HUES64 (cell line): ENCODE measurements at regions not wholly inside any gene's neighbourhood (a gene's known extent, or its start where the extent isn't known, plus 50 kb on each side); places are given as distances from the start of the nearest gene placed in this dataset.

Experiments
- H3K27ac ChIP-seq: 2 replicates; pipeline ENCODE4 v1.7.0; 2013; ENCODE audit warnings: low read depth, low read length, inconsistent platforms
- H3K27me3 ChIP-seq: 2 replicates; pipeline ENCODE4 v1.6.1; 2013; ENCODE audit warnings: mild to moderate bottlenecking, low read length; ENCODE audit not compliant: insufficient read depth
- H3K36me3 ChIP-seq: 2 replicates; pipeline ENCODE4 v1.6.1; 2013; ENCODE audit warnings: mild to moderate bottlenecking, low read length; ENCODE audit not compliant: insufficient read depth
- H3K4me1 ChIP-seq: 2 replicates; pipeline ENCODE4 v1.6.1; 2013; ENCODE audit warnings: mild to moderate bottlenecking, low read length, moderate library complexity; ENCODE audit not compliant: insufficient read depth
- H3K4me3 ChIP-seq: 2 replicates; pipeline ENCODE4 v1.5.1; 2013; ENCODE audit warnings: mild to moderate bottlenecking, low read length, moderate library complexity
- H3K9ac ChIP-seq: 2 replicates; pipeline ENCODE4 v1.6.1; 2013; ENCODE audit warnings: mild to moderate bottlenecking, low read depth, low read length
- H3K9me3 ChIP-seq: 2 replicates; pipeline ENCODE4 v1.6.1; 2013; ENCODE audit warnings: low read depth, low read length; ENCODE audit not compliant: insufficient read depth
- WGBS: fragments of 150-250, 120-280 bp; methylation state at CpG from one replicate; pipeline ENCODE4 v1.1.7; 2013; ENCODE audit warnings: missing lambda C conversion rate; 5-methylcytosine and 5-hydroxymethylcytosine counted together

- no peaks in the 10 kb centered on the region for H3K36me3 ChIP-seq
- no peak overlapping the region for H3K9ac ChIP-seq
- H3K4me1 ChIP-seq, result no peaks in the 10 kb centered on the region
- no peaks in the 10 kb centered on the region; the same call in 1 of the 2 replicates for H3K27me3 ChIP-seq
- WGBS, result 82% methylated on average over 2 of the region's 5 CpGs
- no peak overlapping the region for H3K27ac ChIP-seq
- H3K4me3 ChIP-seq, result no peak overlapping the region
- H3K9me3 ChIP-seq, result peaks cover 10% of the 10 kb centered on the region; the same call in 1 of the 2 replicates
Observed at GRCh38 chr9:126217250-126217653, 109.4 kb upstream of the MVB12B start.

- H3K27ac ChIP-seq, result no peak overlapping the region
- no peak overlapping the region for H3K4me3 ChIP-seq
- WGBS, result 91% methylated on average over 7 of the region's 7 CpGs
- H3K4me1 ChIP-seq, result no peaks in the 10 kb centered on the region
- no peak overlapping the region for H3K9ac ChIP-seq
- H3K36me3 ChIP-seq, result no peaks in the 10 kb centered on the region
- H3K27me3 ChIP-seq, result no peaks in the 10 kb centered on the region; the same call in 1 of the 2 replicates
- H3K9me3 ChIP-seq, result peaks cover 10% of the 10 kb centered on the region; the same call in 1 of the 2 replicates
Observed at GRCh38 chr9:126217797-126218196, 108.8 kb upstream of the MVB12B start.

GRCh38 chr9:126218359-126219125, 108.1 kb upstream of the MVB12B start:
- H3K9ac ChIP-seq, result no peak overlapping the region
- H3K4me1 ChIP-seq, result no peaks in the 10 kb centered on the region

GRCh38 chr9:126219166-126219565, 107.5 kb upstream of the MVB12B start:
- Histone ChIP-seq H3K4me1 (no peaks in the 10 kb centered on the region), H3K27me3 (peaks cover 8% of the 10 kb centered on the region; the same call in 1 of the 2 replicates), H3K9ac (no peak overlapping the region), H3K9me3 (peaks cover 10% of the 10 kb centered on the region; the same call in 1 of the 2 replicates), H3K36me3 (no peaks in the 10 kb centered on the region), H3K27ac (no peak overlapping the region), H3K4me3 (no peak overlapping the region)
- 94% methylated on average over 2 of the region's 2 CpGs for WGBS

More at GRCh38 chr9:126218359-126219125, 108.1 kb upstream of the MVB12B start:
- H3K4me3 ChIP-seq, result no peak overlapping the region
- WGBS, result 90% methylated on average over 10 of the region's 10 CpGs
- no peak overlapping the region for H3K27ac ChIP-seq
- no peaks in the 10 kb centered on the region for H3K36me3 ChIP-seq
- peaks cover 7% of the 10 kb centered on the region; the same call in 1 of the 2 replicates for H3K27me3 ChIP-seq
- H3K9me3 ChIP-seq, result peaks cover 10% of the 10 kb centered on the region; the same call in 1 of the 2 replicates

GRCh38 chr9:126219648-126220063, 107.0 kb upstream of the MVB12B start:
- peaks cover 8% of the 10 kb centered on the region; the same call in 1 of the 2 replicates for H3K27me3 ChIP-seq
- WGBS, result 83% methylated on average over 11 of the region's 11 CpGs
- no peak overlapping the region for H3K27ac ChIP-seq
- no peaks in the 10 kb centered on the region for H3K4me1 ChIP-seq
- H3K9me3 ChIP-seq, result peaks cover 10% of the 10 kb centered on the region; the same call in 1 of the 2 replicates
- no peaks in the 10 kb centered on the region for H3K36me3 ChIP-seq
- no peak overlapping the region for H3K9ac ChIP-seq
- H3K4me3 ChIP-seq, result no peak overlapping the region

GRCh38 chr9:126221480-126221879, 105.1 kb upstream of the MVB12B start:
- H3K4me3 ChIP-seq, result no peak overlapping the region
- peaks cover 8% of the 10 kb centered on the region; the same call in 1 of the 2 replicates for H3K27me3 ChIP-seq
- no peaks in the 10 kb centered on the region for H3K4me1 ChIP-seq
- no peak overlapping the region for H3K9ac ChIP-seq
- 87% methylated on average over 2 of the region's 2 CpGs for WGBS
- H3K36me3 ChIP-seq, result no peaks in the 10 kb centered on the region
- no peak overlapping the region for H3K27ac ChIP-seq
- peaks cover 10% of the 10 kb centered on the region; the same call in 1 of the 2 replicates for H3K9me3 ChIP-seq

- Histone ChIP-seq H3K27ac (no peak overlapping the region), H3K9me3 (peaks cover 10% of the 10 kb centered on the region; the same call in 1 of the 2 replicates), H3K4me1 (no peaks in the 10 kb centered on the region), H3K9ac (no peak overlapping the region), H3K4me3 (peak overlapping the region; percentile 46), H3K27me3 (peaks cover 8% of the 10 kb centered on the region; the same call in 1 of the 2 replicates), H3K36me3 (no peaks in the 10 kb centered on the region)
- 74% methylated on average over 26 of the region's 26 CpGs for WGBS
Observed at GRCh38 chr9:126222363-126222834, 104.2 kb upstream of the MVB12B start.

- no peak overlapping the region for H3K9ac ChIP-seq
- peaks cover 10% of the 10 kb centered on the region; the same call in 1 of the 2 replicates for H3K9me3 ChIP-seq
- WGBS, result 85% methylated on average over 29 of the region's 29 CpGs
- H3K4me1 ChIP-seq, result no peaks in the 10 kb centered on the region
- peak overlapping the region; percentile 46 for H3K4me3 ChIP-seq
- no peak overlapping the region for H3K27ac ChIP-seq
- no peaks in the 10 kb centered on the region for H3K36me3 ChIP-seq
- H3K27me3 ChIP-seq, result peaks cover 8% of the 10 kb centered on the region; the same call in 1 of the 2 replicates
Observed at GRCh38 chr9:126222835-126223431, 103.7 kb upstream of the MVB12B start.

GRCh38 chr9:126223798-126224531, 102.7 kb upstream of the MVB12B start:
- WGBS, result 91% methylated on average over 6 of the region's 6 CpGs
- Histone ChIP-seq H3K27me3 (peaks cover 8% of the 10 kb centered on the region; the same call in 1 of the 2 replicates), H3K36me3 (no peaks in the 10 kb centered on the region), H3K27ac (no peak overlapping the region), H3K4me3 (no peak overlapping the region), H3K9ac (no peak overlapping the region), H3K9me3 (peaks cover 10% of the 10 kb centered on the region; the same call in 1 of the 2 replicates), H3K4me1 (no peaks in the 10 kb centered on the region)

- Histone ChIP-seq H3K27me3 (peaks cover 8% of the 10 kb centered on the region; the same call in 1 of the 2 replicates), H3K4me3 (no peak overlapping the region), H3K9ac (no peak overlapping the region), H3K4me1 (no peaks in the 10 kb centered on the region), H3K27ac (no peak overlapping the region), H3K36me3 (no peaks in the 10 kb centered on the region), H3K9me3 (peaks cover 9% of the 10 kb centered on the region; the same call in 1 of the 2 replicates)
- WGBS, result 89% methylated on average over 18 of the region's 18 CpGs
Observed at GRCh38 chr9:126225611-126226609, 100.7 kb upstream of the MVB12B start.
